ENCODE measurements at regions not wholly inside any gene's neighbourhood (a gene's known extent, or its start where the extent isn't known, plus 50 kb on each side); places are given as distances from the start of the nearest gene placed in this dataset.

DNA sequence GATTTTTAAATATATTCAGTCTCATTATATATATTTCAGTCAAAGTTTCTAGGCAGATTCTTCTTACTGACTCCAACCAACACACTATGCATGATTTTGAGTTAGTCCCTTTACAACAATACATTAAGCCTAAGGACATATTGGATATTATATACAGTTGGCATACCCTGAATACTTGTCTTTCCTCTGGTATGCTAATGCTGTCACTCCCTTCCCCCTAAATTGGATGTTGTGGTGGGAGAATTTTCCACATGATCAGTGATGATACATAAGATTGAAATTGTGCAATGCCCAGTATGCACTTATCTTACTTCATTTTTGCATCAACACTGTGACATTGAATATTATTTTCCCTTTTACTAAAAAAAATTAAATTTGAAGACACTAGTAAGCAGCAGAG is 935.2 kb downstream of the PCDH7 start:
- Histone ChIP-seq H2BK120ac (replicated peaks; ENCODE audit: low read depth, low read length) (no peak overlapping the region), H3K4me3 (ENCODE audit: extremely low read depth in 1 of 4, insufficient read depth in 2 of 4, low read depth in 3 of 4, low read length in 4 of 4) (no peak overlapping the region), H2BK5ac (ENCODE audit: low read depth, low read length) (no peak overlapping the region), H3K23me2 (ENCODE audit: low read depth, low read length) (no peaks in the 10 kb centered on the region), H3K23ac (ENCODE audit: insufficient read length) (no peak overlapping the region), H3K9me3 (ENCODE audit: insufficient read depth in 2 of 2, low read depth in 1 of 2, low read length in 1 of 2) (no peaks in the 10 kb centered on the region), H3K79me2 (ENCODE audit: control insufficient read depth in 1 of 2, insufficient read depth in 2 of 2, low read length in 2 of 2) (no peaks in the 10 kb centered on the region), H2AK5ac (ENCODE audit: low read depth, low read length) (no peak overlapping the region), H3K4me2 (ENCODE audit: insufficient read depth in 1 of 2, low read depth in 2 of 2, low read length in 2 of 2) (no peak overlapping the region), H3K27me3 (replicated peaks in 1 of 4; ENCODE audit: control insufficient read depth in 3 of 4, extremely low read depth in 1 of 4, insufficient read depth in 3 of 4, low read length in 3 of 4) (no peaks in the 10 kb centered on the region), H2BK15ac (ENCODE audit: low read length) (no peak overlapping the region), H3K14ac (ENCODE audit: insufficient read length) (no peak overlapping the region), H3K4me1 (replicated peaks in 1 of 4; ENCODE audit: control insufficient read depth in 3 of 4, insufficient read depth in 4 of 4, low read length in 3 of 4) (no peaks in the 10 kb centered on the region), H3K9ac (replicated peaks in 1 of 4; ENCODE audit: extremely low read depth in 1 of 4, low read depth in 3 of 4, low read length in 3 of 4) (no peak overlapping the region), H4K8ac (ENCODE audit: extremely low read depth, insufficient read depth, low read length) (no peak overlapping the region), H3K27ac (ENCODE audit: low read depth, low read length) (no peak overlapping the region), H2AFZ (ENCODE audit: low read length) (no peak overlapping the region), H3K18ac (ENCODE audit: extremely low read depth, low read length) (no peak overlapping the region), H3K36me3 (ENCODE audit: control insufficient read depth in 2 of 4, insufficient read depth in 4 of 4, low read length in 3 of 4) (no peaks in the 10 kb centered on the region), H3K4ac (replicated peaks; ENCODE audit: insufficient read length, low read depth, low read length) (no peak overlapping the region), H4K5ac (ENCODE audit: insufficient read length, low read depth, low read length) (no peak overlapping the region), H2BK20ac (ENCODE audit: low read length) (no peak overlapping the region), H4K91ac (replicated peaks; ENCODE audit: insufficient read length, low read length) (no peak overlapping the region), H2BK12ac (ENCODE audit: low read depth, low read length) (no peak overlapping the region), H3K79me1 (ENCODE audit: low read depth, low read length) (no peaks in the 10 kb centered on the region), H4K20me1 (replicated peaks in 1 of 2; ENCODE audit: control insufficient read depth in 1 of 2, insufficient read depth in 2 of 2, low read length in 2 of 2) (no peaks in the 10 kb centered on the region), H3K56ac (replicated peaks; ENCODE audit: insufficient read length, low read depth, low read length) (no peak overlapping the region)
- no peak for TF ChIP-seq CBX5 (IDR thresholded peaks at IDR 0.05; ENCODE audit: low read depth, low read length)
- no peak for TF ChIP-seq SP4 (IDR thresholded peaks at IDR 0.05; ENCODE audit: low read length)
- TF ChIP-seq POLR2A (IDR thresholded peaks at IDR 0.05; ENCODE audit: control extremely low read depth in 1 of 2, low read depth in 2 of 2, low read length in 2 of 2): no peak
- no peak for TF ChIP-seq MAX (IDR thresholded peaks at IDR 0.05)
- no peak for TF ChIP-seq SIRT6 (IDR thresholded peaks at IDR 0.05; ENCODE audit: low read length)
- CTCF ChIA-PET (ENCODE audit: partially characterized antibody): no interaction called here
- DNase-seq (ENCODE audit: low read depth in 1 of 2, low spot score in 2 of 2): no peak
- no peak for FAIRE-seq
- POLR2A ChIA-PET (ENCODE audit: partially characterized antibody): no interaction called here
